Left ventricle myocardium superior (tissue), 1 donor: ENCODE measurements at regions not wholly inside any gene's neighbourhood (a gene's known extent, or its start where the extent isn't known, plus 50 kb on each side); places are given as distances from the start of the nearest gene placed in this dataset.
"Not testable (repeated sequence)": the region's sequence is repeated elsewhere in the genome, so short reads cannot be mapped to it uniquely, and the experiment has no call there.

ENCODE experiments used
- ATAC-seq: fragments of 200-7000 bp; cut with Tn5 transposase; one replicate; pipeline ENCODE4 v1.9.1; 2020; ENCODE audit warnings: mild to moderate bottlenecking, moderate library complexity
- DNase-seq: peaks from one replicate; pipeline ENCODE4 v3.0.0-alpha.2; 2020
- intact Hi-C: fragments of 100-400 bp; cut with micrococcal nuclease; formaldehyde crosslinking; loops from one replicate; pipeline ENCODE4 v1.11.0; 2022
- donor health status: DM: no; HTN: yes; CAD: no; lungs with severe emphysema.

DNA sequence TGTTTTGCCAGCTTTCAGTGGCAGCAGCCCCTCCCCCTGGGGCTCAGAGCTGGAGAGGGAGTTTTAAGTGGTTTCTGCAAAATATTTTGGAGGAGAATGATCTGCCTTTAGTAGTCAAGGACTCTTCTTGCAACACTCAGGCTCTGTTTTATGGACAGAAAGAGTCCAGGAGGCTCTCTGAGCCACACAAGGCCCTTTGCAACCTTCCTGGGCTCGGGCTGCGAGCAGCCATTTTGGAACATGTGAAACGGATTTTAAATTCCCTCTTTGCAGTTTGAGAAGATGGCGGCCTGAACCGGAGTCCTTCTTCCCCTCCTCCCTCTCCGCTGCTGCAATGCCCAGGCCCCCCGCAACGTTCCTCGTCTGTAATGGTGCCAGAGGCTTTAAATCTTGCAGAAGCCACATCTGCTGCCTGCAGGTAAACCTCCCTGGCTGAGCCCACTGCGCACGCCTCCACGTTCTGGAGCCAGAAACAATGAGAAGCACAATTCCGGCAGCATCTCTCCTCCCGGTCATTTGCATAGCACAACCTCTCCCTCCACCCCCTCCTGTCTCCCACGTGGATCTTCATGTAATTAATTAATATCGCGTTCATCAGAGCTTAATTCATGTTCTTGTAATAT, 386.1 kb downstream of the SEC14L1 start:
- no peak for ATAC-seq
- intact Hi-C loops = no loop called here
- no peak for DNase-seq

DNA sequence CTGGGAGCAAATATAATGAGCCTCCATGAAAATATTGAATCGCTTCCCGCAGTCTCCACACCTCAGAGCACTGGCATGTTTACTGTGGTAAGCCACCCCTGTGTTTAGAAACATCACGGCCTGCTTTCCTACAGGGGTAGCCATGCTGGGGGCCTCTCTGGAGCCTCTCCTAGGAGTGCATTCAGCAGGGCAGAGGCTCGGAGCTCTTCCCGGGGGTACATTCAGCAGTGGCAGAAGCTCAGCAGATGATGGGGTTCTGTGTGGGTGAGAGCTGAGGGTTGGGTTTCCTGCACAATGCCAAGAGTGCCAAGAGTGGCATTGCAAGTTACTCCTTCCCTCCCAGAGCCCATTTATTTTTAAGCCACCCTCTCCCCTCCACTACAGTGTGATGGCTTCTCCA, 386.6 kb downstream of the SEC14L1 start:
- DNase-seq (no peak), ATAC-seq (no peak)
- intact Hi-C loops = no loop called here

DNA sequence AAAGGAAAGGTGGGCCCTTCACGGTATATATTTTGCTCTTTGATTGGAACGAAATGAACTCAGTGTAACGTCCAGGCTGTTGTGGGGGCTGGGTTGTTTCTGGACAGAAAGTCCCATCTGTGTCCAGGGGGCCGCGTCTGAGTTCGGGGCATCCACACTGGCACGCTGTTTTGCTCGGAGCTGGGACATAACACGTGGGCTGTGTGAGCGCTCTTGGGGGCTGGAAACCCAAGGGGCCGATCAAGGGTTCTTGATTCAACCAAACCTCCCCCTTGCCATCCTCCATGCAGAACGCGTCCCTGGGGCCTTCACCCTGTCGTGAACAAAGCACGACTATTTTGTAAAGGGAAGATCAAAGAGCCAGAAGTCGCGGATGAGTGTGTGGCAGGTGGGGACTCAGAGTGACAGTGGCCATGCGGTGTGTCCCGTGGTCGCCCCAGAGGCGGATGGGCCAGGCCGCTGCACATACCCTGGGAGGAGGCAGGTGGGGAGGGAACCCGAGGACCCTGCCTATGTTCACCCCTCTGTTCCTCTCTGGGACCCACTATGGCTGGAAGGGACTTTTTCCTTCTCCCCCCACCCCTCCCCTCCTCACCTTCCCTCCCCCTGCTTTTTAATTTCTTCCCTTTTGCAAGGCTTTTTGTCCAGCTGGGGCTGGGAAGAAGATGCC, 387.2 kb downstream of the SEC14L1 start:
- intact Hi-C loops = no loop called here
- no peak for ATAC-seq
- no peak for DNase-seq

DNA sequence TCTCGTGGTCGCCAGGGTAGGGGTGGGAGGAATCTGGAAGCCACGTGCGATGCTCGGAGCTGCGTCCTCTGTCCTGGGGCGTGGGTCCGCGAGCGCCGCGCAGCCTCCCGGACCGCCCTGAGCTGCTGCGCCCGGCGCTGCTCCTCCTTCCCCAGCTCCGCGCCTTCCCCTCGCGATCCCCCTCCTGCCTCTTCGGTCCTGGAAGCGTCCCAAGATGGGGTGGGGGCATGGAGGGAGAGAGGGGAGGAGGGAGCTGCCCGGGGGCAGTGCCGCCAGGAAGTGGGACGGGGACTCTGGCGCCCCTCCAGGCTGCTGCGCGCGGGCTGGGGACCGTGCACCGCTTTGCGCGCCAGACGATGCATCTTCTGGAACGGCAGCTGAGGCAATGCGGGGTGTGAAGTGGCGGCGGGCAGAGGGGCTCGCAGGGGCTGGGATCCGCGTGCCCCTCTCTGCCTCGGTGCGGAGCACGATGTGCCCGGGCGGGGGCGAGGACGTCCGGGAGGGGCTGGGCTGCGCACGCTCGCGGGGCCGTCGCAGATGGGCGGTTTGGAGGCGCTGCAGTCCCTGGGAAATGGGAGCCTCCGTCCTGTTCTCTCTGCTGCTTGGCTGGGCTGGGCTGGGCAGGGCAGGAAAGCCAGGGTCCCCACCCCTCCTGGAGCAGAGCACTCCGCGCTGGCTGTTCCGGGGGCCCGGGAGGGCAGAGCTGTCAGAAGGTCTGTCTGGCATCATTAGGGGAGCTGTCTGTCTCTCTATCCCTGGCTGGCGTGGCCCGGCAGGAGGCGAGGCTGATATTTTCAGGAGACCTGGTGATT, 388.0 kb downstream of the SEC14L1 start:
- ATAC-seq (peak; percentile 50), DNase-seq (peak; percentile 52)
- intact Hi-C loops = no loop called here

DNA sequence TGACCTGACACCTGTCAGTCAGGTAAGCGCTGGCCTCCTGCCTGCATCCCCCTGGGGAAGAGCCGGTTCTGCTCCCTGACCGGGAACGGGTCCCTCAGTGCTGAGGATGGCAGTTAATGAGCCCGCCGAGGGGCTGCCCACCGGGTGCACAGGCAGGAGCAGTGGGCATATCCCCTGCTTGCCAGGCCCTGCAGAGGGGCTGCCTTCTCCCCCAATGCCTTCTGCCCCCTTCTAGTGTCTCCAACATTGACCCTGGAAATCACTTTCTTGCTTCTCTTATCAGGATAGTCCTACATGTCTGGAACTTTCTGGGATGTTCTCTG, 388.5 kb downstream of the SEC14L1 start:
- no peak for ATAC-seq
- DNase-seq = no peak
- intact Hi-C loops = no loop called here

DNA sequence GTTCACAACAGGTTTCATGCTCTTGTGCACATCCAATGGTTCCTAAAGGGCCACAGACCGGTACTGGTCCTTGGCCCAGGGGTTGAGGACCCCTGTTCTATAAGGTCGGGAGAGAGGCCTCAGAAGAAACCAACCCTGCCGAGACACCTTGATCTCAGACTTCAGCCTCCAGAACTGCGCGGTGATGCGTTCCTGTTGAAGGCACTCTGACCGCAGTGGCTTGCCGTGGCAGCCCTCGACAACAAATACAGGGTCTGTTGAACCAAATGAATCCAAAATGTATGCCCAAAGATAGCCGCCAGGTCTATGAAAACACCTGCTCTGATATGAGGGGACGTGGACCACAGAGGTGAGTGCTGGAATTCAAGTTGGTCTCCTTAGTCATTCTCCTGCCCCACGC, 389.8 kb downstream of the SEC14L1 start:
- ATAC-seq (no peak), DNase-seq (no peak)
- intact Hi-C loops = no loop called here

DNA sequence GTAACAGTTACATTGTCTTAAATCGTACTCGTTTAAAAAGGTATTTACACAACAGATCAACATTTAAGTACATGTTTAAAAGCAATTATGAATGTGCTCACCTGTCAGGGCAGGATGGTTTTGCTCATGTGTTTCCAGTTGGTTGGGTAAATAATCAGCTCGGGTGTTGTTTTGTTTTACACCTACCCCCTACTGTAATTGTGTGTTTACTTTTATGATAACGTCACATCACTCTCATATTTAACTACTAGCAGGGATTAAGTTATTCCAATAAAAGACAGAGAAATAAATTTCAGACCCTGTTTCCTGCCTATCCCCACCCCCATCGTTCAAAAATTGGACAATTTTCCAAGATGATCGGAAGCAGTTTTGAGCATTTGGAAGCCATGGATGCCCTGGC, 390.2 kb downstream of the SEC14L1 start:
- intact Hi-C loops = no loop called here
- DNase-seq = no peak

DNA sequence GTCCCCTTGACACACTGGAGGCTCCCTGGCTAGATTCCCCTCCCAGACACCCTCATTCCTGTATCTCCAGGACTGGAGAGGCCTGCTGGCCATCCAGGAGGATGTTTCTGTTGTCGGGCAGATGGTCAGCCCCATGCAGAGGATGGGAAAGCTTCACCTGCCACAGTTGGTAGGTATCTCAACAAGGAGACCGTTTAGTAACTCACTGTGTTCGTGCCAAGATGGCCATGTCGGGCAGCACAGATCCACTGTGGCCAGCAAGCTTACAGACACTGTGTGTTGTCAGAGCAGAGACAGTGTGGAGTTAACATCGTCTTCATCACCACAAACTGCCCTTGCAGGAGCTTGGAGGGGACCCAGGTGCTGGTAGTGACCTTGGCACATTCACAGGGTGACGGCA, 390.9 kb downstream of the SEC14L1 start:
- no peak for DNase-seq
- intact Hi-C loops = no loop called here
- ATAC-seq = no peak

More for the DNA sequence above, 390.2 kb downstream of the SEC14L1 start:
- ATAC-seq = no peak

DNA sequence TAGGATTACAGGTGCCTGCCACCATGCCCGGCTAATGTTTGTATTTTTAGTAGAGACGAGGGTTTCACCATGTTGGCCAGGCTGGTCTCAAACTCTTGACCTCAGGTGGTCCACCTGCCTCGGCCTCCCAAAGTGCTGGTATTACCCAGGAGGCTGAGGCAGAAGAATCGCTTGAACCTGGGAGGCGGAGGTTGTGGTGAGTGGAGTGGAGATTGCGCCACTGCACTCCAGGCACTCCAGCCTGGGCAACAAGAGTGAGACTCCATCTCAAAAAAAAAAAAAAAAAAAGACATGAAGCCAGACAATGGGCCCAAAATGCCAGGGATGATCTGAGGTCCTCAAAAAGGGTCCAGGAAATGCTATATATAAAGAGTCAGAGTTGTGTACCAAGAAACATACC, 392.9 kb downstream of the SEC14L1 start:
- intact Hi-C loops, ATAC-seq, DNase-seq: not testable (repeated sequence)

DNA sequence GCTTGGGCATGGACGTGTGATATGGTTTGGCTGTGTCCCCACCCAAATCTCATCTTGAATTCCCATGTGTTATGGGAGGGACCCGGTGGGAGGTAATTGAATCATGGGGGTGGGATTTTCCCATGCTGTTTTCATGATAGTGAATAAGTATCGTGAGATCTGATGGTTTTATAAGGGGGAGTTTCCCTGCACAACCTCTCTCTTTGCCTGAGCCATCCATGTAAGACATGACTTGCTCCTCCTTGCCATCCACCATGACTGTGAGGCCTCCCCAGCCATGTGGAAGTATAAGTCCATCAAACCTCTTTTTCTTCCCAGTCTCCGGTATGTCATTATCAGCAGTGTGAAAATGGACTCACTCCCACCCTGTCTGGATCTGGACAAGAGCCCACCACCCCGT, 393.4 kb downstream of the SEC14L1 start:
- DNase-seq = no peak

DNA sequence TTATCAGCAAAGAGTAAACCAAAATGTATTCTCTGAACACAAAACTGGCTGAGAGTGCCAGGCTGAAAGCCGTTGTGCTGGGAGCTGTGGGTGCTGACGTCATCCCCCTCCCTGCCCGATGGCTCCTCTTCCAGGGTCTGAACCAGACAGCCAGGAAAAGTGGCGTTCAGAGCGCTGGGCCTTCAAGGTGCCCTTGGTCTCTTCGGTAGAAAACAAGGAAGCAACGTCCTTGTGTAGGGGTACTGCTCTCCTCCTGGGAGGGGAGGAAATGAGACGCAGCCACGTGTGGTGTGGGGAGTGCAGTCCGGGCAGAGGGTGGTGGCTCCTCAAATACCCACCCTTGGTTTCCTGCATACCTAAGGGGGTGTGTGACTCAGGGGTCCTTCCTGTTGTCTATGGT, 394.7 kb downstream of the SEC14L1 start:
- peak; percentile 71 for ATAC-seq
- intact Hi-C loops = no loop called here
- DNase-seq = peak; percentile 57

More for the DNA sequence above, 393.4 kb downstream of the SEC14L1 start:
- intact Hi-C loops = no loop called here
- no peak for ATAC-seq

DNA sequence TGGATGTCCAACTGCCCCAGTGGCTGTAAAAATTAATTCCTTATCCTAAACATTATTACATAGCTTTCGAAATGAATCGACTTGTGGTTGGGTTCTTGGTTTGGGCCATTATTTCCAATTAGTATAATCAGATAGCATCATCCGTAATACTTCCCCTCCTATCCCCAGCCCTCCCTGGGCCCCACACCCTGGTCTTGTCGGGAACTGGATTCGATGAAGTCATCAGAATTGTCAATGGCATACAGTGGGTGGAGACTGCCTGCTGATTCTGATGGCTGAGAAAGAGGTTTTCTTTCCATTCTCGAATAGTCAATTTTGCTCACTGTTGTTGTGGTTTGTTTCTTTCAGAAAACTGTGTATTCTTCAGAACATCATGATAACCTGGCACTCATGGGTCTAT, 395.1 kb downstream of the SEC14L1 start:
- ATAC-seq (no peak), DNase-seq (no peak)
- intact Hi-C loops = no loop called here

DNA sequence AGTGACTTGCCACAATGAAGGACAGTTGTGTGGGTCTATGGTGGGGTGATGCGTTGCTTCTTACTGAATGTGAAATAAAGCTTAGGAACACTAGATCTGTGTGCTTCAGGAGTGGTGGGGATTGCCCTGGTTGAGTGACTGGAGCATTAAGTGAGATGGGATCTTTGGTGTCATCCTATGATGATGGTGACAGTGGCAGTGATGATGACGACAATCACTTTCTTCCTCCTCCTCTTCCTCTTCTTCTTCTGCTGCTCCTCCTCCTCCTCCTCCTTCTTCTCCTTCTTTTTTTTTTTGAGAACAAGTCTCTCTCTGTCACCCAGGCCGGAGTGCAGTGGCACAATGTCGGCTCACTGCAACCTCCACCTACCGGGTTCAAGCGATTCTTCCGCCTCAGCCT, 396.8 kb downstream of the SEC14L1 start:
- DNase-seq (no peak), ATAC-seq (no peak)
- intact Hi-C loops = no loop called here

DNA sequence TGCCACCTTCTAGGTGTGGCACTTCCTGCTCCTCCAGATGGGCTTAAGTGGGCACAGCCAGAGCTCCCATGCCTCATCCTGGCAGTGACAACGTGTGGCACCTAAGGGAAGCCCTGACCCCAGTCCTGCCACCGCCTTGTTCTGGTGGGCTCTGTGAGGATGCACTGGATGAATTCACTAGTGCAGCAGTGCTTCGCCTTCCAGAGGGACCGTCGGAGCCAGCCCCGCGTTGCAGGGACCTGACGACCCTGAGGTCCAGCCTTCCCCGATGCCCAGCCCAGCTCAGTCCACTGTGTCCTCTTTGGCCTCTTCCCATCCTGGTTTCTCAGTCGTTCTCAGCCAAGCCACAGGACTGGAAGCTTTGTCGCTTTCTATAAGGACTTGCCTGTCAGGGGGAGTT, 399.8 kb downstream of the SEC14L1 start:
- intact Hi-C loops = loop anchor here (5.0 kb wide), 1 partner anchor 472 kb away; no protein-coding TSS in a partner anchor
- no peak for ATAC-seq
- no peak for DNase-seq

DNA sequence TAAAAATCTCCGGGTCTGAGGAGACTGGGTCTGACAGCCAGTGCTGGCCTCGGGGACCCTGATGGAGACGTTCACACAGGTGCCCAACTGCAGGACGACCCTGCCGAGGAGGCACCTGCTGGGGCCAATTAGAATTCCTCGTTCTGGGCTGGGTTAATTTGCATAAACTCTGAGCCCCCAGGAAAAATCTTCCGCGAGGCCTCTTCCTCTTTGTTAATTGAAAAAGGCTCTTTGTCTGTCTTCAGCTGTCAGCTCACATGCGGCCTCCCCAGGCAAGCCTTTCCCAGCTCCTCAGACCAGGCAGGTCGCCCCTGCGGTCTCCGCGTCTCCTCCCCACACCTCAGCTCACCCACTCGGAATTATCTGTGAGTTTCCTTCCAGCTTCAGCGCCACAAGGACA, 400.2 kb downstream of the SEC14L1 start:
- DNase-seq (no peak), ATAC-seq (no peak)
- intact Hi-C loops = loop anchor here (5.0 kb wide), 1 partner anchor 471 kb away; no protein-coding TSS in a partner anchor

DNA sequence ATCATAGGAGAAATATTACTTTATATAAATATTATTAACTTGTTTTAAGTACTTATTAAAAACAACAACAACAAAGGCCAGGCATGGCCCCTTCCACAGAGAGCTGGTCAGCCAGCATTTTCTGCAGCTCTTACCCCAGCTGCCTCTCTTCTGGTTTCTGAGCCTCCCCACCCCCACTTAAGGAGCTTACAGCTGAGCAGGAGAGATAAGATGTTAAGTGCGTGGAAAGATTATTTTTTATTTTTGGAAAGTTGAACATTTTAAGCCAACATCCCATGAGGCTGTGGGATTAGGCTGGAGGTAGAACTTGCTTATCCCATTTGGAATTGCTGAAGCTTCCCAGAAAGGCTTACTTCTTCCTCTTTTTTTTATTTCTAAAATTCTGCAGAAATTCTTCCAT, 401.2 kb downstream of the SEC14L1 start:
- intact Hi-C loops = loop anchor here (5.0 kb wide), 1 partner anchor 470 kb away; no protein-coding TSS in a partner anchor
- ATAC-seq (peak; percentile 81), DNase-seq (peak; percentile 37)

DNA sequence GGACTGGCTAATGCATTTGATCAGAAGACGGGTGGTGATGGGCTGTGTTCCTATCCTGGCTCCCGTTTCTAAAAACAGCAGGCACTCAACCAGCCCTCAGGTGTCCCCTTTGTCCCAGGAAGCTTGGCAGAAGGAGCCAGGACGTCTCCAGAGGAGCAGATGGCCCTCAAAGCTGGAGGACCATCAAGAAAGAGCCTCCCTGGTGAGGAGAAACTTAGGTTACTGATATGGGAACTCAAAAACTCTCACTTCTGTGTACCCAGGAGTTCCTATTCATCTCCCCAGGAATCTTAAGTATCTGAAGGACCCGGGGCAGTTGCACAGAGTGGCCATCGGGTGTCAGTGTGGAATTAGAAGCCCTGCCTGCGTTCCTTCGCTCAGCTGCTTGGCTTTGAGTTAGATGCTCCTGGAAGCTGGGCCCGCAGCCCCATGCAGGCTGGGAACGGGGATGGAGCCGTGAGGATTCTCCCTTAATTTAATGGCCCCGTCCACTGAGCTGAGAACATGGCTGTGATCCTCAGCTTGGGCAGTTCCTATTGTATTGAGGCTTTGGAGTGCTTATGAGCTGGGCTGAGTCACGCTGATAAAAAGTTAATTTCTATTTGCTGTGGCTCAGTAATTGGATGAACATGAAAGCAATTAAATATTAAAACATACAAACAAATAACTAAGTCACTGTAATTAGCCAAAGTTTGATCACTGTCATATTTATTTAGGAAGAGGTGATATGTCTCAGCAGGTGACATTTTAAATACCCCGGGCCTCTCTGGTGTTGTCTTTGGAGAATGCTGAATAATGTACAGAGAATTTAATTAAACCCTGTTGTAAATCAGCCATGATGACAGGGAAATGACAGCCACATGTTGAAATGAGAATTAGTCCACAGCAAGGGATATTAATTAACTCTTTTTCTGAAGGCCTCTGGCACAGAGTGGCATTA, 402.1 kb downstream of the SEC14L1 start:
- DNase-seq (peak; percentile 84), ATAC-seq (peak; percentile 95)
- intact Hi-C loops = loop anchor here (5.0 kb wide), 1 partner anchor 469 kb away; no protein-coding TSS in a partner anchor

DNA sequence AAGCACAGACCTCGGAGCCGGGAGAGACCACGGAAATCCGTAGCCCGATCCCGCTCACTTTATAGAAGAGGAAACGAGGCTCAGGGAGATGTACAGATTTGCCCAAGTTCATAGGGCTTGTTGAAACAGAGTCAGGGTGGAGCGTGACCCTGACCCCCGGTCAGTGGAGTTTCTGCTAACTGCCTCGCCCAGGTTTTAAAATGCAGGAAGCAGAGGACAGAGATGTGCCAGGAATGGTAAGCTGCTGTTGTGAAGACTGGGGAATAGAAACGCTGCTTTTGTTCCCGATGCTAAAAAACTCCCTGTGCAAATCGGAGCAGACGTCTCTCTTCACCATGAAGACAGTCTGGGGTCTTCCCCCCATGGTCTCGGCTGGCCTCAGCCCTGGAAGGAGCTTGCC, 403.0 kb downstream of the SEC14L1 start:
- no peak for DNase-seq
- intact Hi-C loops = loop anchor here (5.0 kb wide), 1 partner anchor 468 kb away; no protein-coding TSS in a partner anchor
- ATAC-seq = no peak
